Omental fat pad (tissue), 3 donors: ENCODE measurements at regions not wholly inside any gene's neighbourhood (a gene's known extent, or its start where the extent isn't known, plus 50 kb on each side); places are given as distances from the start of the nearest gene placed in this dataset.

Source experiments
- ATAC-seq: fragments of 150-250 bp; one replicate; pipeline ENCODE4 v1.9.1; 2016; ENCODE audit warnings: mild to moderate bottlenecking, moderate library complexity; ENCODE audit not compliant: low FRiP score
- DNase-seq: peaks from one replicate; pipeline ENCODE4 v3.0.0-alpha.2; 2019; ENCODE audit warnings: low spot score
- CTCF ChIP-seq, 3 donors: fragments of 450-650 bp; IDR thresholded peaks; one replicate each; pipeline ENCODE4 v1.5.1; 2016 to 2017; ENCODE audit warnings: antibody characterized with exemption in 3 of 3, mild to moderate bottlenecking in 3 of 3, moderate library complexity in 2 of 3

DNA sequence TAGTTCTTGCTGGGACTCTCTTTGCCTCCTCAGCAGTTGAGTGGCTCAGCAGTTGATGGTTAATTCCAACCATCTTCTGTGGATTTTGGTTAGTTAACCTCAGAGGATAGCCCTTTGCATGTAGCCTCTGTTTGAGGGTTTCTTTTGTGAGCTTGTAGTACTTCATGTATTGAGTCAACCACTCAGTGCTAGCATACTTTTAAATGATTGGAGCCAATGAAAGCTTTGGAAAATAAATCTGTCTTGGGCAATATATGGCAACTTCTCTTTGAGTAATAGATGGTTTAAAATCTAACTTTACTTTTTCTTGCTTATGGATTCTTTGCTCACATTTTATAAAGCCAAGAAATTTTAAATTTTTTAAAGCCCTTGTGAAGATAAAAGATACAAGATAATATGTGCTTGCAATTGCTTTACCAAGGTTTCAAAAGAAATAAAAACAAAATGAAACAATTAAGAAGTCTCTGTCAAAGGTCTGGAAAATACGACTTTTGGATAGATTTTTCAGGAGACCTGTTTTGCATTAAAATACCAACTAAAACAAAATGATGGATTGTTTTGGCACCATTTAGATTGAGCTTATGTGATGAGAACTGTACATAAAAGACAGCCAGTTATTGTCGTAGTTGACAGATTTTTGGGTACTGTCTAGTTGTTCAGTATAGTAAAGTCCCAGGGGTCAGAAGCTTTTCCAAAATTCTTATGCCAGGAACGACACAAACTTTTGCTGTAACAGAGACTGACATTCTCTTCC lies 181.9 kb downstream of the SPRY1 start:
- no peak for DNase-seq
- no peak for ATAC-seq
- no peak for TF ChIP-seq CTCF (IDR thresholded peaks at IDR 0.05)

DNA sequence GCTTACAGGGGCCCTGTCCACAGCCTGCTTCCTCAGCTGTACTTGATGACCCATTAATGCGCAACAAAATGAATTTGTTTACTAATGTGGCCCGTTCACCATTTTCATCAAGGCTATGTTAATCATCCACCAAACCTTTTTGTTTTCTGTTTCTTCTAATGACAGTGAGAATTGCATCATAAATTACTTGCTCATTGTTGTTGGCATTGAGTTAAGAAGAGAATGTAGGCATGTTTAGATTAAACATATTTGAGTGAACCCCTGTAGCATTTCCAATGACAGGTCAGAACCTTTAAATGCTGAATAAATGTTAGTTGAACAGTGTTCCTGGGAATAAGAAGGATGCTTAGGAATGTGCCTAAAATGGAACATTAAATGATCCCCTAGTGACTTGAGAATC lies 183.4 kb downstream of the SPRY1 start:
- DNase-seq (no peak), ATAC-seq (no peak)
- no peak for TF ChIP-seq CTCF (IDR thresholded peaks at IDR 0.05)

- no peak for TF ChIP-seq CTCF (IDR thresholded peaks at IDR 0.05)
- DNase-seq (no peak), ATAC-seq (no peak)
Measured at GRCh38 chr4:123580981-123581664, 184.5 kb downstream of the SPRY1 start.

GRCh38 chr4:123581802-123582201 lies 185.2 kb downstream of the SPRY1 start:
- DNase-seq = no peak
- ATAC-seq = no peak
- no peak for TF ChIP-seq CTCF (IDR thresholded peaks at IDR 0.05)

GRCh38 chr4:123583043-123583442 lies 186.4 kb downstream of the SPRY1 start:
- ATAC-seq (no peak), DNase-seq (no peak)
- no peak for TF ChIP-seq CTCF (IDR thresholded peaks at IDR 0.05)

DNA sequence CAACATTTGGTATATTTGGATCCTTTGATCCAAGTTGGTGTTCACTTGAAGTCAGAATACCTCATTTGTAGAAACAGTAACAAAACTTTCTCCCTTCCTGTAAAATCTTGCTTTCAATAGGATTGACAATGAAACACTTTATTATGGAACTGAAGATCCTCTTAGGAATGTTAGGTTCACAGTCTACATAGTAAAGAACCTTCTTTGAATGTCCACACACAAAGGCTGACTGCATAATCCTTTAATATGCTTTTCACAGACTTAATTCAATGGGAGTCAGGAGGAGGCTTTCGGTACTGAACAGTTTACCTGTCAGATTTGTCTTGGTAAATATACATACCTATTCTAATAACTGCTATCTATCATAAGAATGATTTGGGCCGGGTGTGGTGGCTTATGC lies 188.5 kb downstream of the SPRY1 start:
- DNase-seq (no peak), ATAC-seq (no peak)
- no peak for TF ChIP-seq CTCF (IDR thresholded peaks at IDR 0.05)

GRCh38 chr4:123587983-123588494 lies 191.4 kb downstream of the SPRY1 start:
- ATAC-seq (no peak), DNase-seq (no peak)
- TF ChIP-seq CTCF (IDR thresholded peaks at IDR 0.05) = no peak
